Adrenal gland (tissue), 5 donors: ENCODE measurements at regions not wholly inside any gene's neighbourhood (a gene's known extent, or its start where the extent isn't known, plus 50 kb on each side); places are given as distances from the start of the nearest gene placed in this dataset.

Experiments
- CTCF ChIP-seq, 6 experiments: fragments of 450-650 bp in 4 of 6; fragments of 200-600 bp in 2 of 6; sonication (generic) in 1 of 6; IDR thresholded peaks; 1 replicate in 5 of 6; 2 replicates in 1 of 6; pipeline versions ENCODE4 v1.5.1 to v1.8.0; 2016 to 2021; ENCODE audit warnings: antibody characterized with exemption in 6 of 6, mild to moderate bottlenecking in 2 of 6, moderate library complexity in 1 of 6
- POLR2A ChIP-seq, 2 donors: fragments of 450-650 bp; IDR thresholded peaks; one replicate each; pipeline ENCODE4 v1.6.1; 2017; ENCODE audit warnings: antibody characterized with exemption in 2 of 2, mild to moderate bottlenecking in 2 of 2, moderate library complexity in 1 of 2
- donor health status: DM: no; HTN: no; CAD: no.

- TF ChIP-seq CTCF (IDR thresholded peaks at IDR 0.05) = no peak
- TF ChIP-seq POLR2A (IDR thresholded peaks at IDR 0.05) = no peak
Observed at GRCh38 chr5:28708472-28708871, 1670.1 kb upstream of the CDH9 start.
